SK-N-SH treated with all-trans-retinoic acid at 6 μM for 48 hours (cell line): ENCODE measurements at regions not wholly inside any gene's neighbourhood (a gene's known extent, or its start where the extent isn't known, plus 50 kb on each side); places are given as distances from the start of the nearest gene placed in this dataset.

ENCODE experiments used
- ARNTL ChIP-seq: fragments of 450-650 bp; formaldehyde crosslinking; IDR thresholded peaks from 2 replicates; pipeline ENCODE4 v1.5.0; 2020; ENCODE audit warnings: low read depth, mild to moderate bottlenecking, moderate library complexity, borderline replicate concordance
- BACH2 ChIP-seq: fragments of 250-450 bp; sonication (Bioruptor Pico); IDR thresholded peaks from 2 replicates; pipeline ENCODE4 v1.9.0; 2021; ENCODE audit warnings: mild to moderate bottlenecking, borderline replicate concordance
- CSDC2 ChIP-seq: fragments of 250-450 bp; sonication (Bioruptor Pico); IDR thresholded peaks from 2 replicates; pipeline ENCODE4 v1.5.0; 2020; ENCODE audit warnings: mild to moderate bottlenecking, moderate library complexity
- ESRRG ChIP-seq: fragments of 250-450 bp; sonication (Bioruptor Pico); IDR thresholded peaks from 2 replicates; pipeline ENCODE4 v1.6.1; 2021; ENCODE audit warnings: mild to moderate bottlenecking
- SNAI2 ChIP-seq: fragments of 250-450 bp; sonication (Bioruptor Pico); IDR thresholded peaks from 2 replicates; pipeline ENCODE4 v1.5.0; 2020; ENCODE audit warnings: mild to moderate bottlenecking, moderate library complexity
- TOX ChIP-seq: fragments of 250-450 bp; sonication (Bioruptor Pico); IDR thresholded peaks from 2 replicates; pipeline ENCODE4 v1.8.0; 2021; ENCODE audit warnings: mild to moderate bottlenecking, moderate library complexity, borderline replicate concordance
- ZC3H10 ChIP-seq: fragments of 250-450 bp; sonication (Bioruptor Pico); IDR thresholded peaks from 2 replicates; pipeline ENCODE4 v1.5.1; 2021; ENCODE audit warnings: mild to moderate bottlenecking, moderate library complexity
- ZFP3 ChIP-seq: fragments of 250-450 bp; sonication (Bioruptor Pico); IDR thresholded peaks from 2 replicates; pipeline ENCODE4 v1.5.0; 2020; ENCODE audit warnings: mild to moderate bottlenecking, moderate library complexity
- ZFP30 ChIP-seq: fragments of 450-650 bp; formaldehyde crosslinking; IDR thresholded peaks from 2 replicates; pipeline ENCODE4 v1.5.0; 2022; ENCODE audit warnings: mild to moderate bottlenecking, moderate library complexity
- ZNF70 ChIP-seq: fragments of 450-650 bp; formaldehyde crosslinking; IDR thresholded peaks from 2 replicates; pipeline ENCODE4 v1.5.0; 2020; ENCODE audit warnings: mild to moderate bottlenecking, moderate library complexity
- TF ChIP-seq, protein P1 (sequence below): fragments of 250-450 bp; sonication (Bioruptor Pico); IDR thresholded peaks from 2 replicates; pipeline ENCODE4 v1.5.1; 2020; ENCODE audit warnings: low read depth, mild to moderate bottlenecking, moderate library complexity
- TF ChIP-seq, protein P2 (sequence below): fragments of 250-450 bp; sonication (Bioruptor Pico); IDR thresholded peaks from 2 replicates; pipeline ENCODE4 v1.5.1; 2021; ENCODE audit warnings: mild to moderate bottlenecking, moderate library complexity

DNA sequence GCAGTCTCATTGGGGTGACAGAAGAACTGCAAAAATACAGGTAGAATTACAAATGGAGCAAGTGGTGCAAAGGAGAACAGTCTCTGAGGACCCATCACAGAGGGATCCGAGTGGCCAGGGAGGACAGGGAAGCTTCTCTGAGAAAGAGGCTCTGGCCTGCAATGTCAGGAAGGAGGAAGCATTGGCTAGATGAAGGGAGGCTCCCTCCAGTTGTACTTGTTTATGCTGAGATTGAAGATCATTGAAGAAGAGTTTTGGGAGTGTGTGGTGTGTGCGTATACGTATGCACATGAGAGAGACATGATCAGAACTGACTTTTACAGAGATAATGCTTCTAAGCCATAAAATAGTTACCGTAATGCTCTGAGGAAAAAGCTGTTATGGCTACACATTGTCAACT, 274.7 kb upstream of the FZD8 start:
- TF ChIP-seq ESRRG (CRISPR knock-in tag), result no peak
- no peak for TF ChIP-seq ZC3H10
- TF ChIP-seq ZFP3, result no peak
- TF ChIP-seq, protein P1, sequence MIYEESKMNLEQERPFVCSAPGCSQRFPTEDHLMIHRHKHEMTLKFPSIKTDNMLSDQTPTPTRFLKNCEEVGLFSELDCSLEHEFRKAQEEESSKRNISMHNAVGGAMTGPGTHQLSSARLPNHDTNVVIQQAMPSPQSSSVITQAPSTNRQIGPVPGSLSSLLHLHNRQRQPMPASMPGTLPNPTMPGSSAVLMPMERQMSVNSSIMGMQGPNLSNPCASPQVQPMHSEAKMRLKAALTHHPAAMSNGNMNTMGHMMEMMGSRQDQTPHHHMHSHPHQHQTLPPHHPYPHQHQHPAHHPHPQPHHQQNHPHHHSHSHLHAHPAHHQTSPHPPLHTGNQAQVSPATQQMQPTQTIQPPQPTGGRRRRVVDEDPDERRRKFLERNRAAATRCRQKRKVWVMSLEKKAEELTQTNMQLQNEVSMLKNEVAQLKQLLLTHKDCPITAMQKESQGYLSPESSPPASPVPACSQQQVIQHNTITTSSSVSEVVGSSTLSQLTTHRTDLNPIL (CRISPR knock-in tag), result no peak
- TF ChIP-seq ZNF70 (CRISPR knock-in tag), result no peak
- TF ChIP-seq TOX (CRISPR knock-in tag), result no peak
- TF ChIP-seq ZFP30 (CRISPR knock-in tag), result no peak
- no peak for TF ChIP-seq CSDC2 (CRISPR knock-in tag)
- TF ChIP-seq, protein P2, sequence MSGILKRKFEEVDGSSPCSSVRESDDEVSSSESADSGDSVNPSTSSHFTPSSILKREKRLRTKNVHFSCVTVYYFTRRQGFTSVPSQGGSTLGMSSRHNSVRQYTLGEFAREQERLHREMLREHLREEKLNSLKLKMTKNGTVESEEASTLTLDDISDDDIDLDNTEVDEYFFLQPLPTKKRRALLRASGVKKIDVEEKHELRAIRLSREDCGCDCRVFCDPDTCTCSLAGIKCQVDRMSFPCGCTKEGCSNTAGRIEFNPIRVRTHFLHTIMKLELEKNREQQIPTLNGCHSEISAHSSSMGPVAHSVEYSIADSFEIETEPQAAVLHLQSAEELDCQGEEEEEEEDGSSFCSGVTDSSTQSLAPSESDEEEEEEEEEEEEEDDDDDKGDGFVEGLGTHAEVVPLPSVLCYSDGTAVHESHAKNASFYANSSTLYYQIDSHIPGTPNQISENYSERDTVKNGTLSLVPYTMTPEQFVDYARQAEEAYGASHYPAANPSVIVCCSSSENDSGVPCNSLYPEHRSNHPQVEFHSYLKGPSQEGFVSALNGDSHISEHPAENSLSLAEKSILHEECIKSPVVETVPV (CRISPR knock-in tag), result no peak
- no peak for TF ChIP-seq ARNTL (CRISPR knock-in tag)
- TF ChIP-seq BACH2, result no peak
- no peak for TF ChIP-seq SNAI2
